H1 (cell line): ENCODE measurements at regions not wholly inside any gene's neighbourhood (a gene's known extent, or its start where the extent isn't known, plus 50 kb on each side); places are given as distances from the start of the nearest gene placed in this dataset.
A peak's percentile ranks its signal among the peaks of the same experiment; 100 is the strongest.

Source experiments
- CTCF ChIA-PET: fragments of 300-600 bp; sonication (Branson Sonifier 250); formaldehyde crosslinking; loops from one replicate; lab custom pipeline; 2021; ENCODE audit not compliant: partially characterized antibody; lab: Charles Lee
- POLR2A ChIA-PET: fragments of 300-600 bp; sonication (Branson Sonifier 250); formaldehyde crosslinking; loops from one replicate; lab custom pipeline; 2021; ENCODE audit warnings: inconsistent platforms; ENCODE audit not compliant: partially characterized antibody; lab: Charles Lee
- DNase-seq, 2 experiments: peaks; one replicate each; pipeline versions ENCODE4 v3.0.0 to v3.0.0-alpha.2; 2010 to 2022; ENCODE audit warnings: low spot score in 2 of 2, low read depth in 1 of 2, mixed read lengths in 1 of 2
- FAIRE-seq: peaks from 2 replicates; lab custom pipeline; 2011; peaks lifted over from hg19 to GRCh38; lab: Jason Lieb, UNC
- H2AFZ ChIP-seq: 2 replicates; pipeline ENCODE4 v1.8.1; 2012; ENCODE audit warnings: low read length, inconsistent platforms
- H2AK5ac ChIP-seq: 2 replicates; pipeline ENCODE4 v1.6.1; 2013; ENCODE audit warnings: low read depth, low read length
- H2BK120ac ChIP-seq: replicated peaks from 2 replicates; pipeline ENCODE3; 2013; ENCODE audit warnings: low read depth, low read length, inconsistent platforms
- H2BK12ac ChIP-seq: 2 replicates; pipeline ENCODE4 v1.6.1; 2013; ENCODE audit warnings: low read depth, low read length
- H2BK15ac ChIP-seq: 2 replicates; pipeline ENCODE4 v1.6.1; 2013; ENCODE audit warnings: low read length
- H2BK20ac ChIP-seq: 2 replicates; pipeline ENCODE4 v1.6.1; 2013; ENCODE audit warnings: low read length
- H2BK5ac ChIP-seq: 2 replicates; pipeline ENCODE4 v1.6.1; 2013; ENCODE audit warnings: low read depth, low read length
- H3K14ac ChIP-seq: 2 replicates; pipeline ENCODE4 v1.6.1; 2013; ENCODE audit warnings: inconsistent platforms; ENCODE audit not compliant: insufficient read length
- H3K18ac ChIP-seq: 2 replicates; pipeline ENCODE4 v1.6.1; 2013; ENCODE audit warnings: low read length; ENCODE audit errors: extremely low read depth
- H3K23ac ChIP-seq: 2 replicates; pipeline ENCODE4 v1.6.1; 2013; ENCODE audit warnings: inconsistent platforms; ENCODE audit not compliant: insufficient read length
- H3K23me2 ChIP-seq: 2 replicates; pipeline ENCODE4 v1.6.1; 2013; ENCODE audit warnings: low read depth, low read length
- H3K27ac ChIP-seq: 2 replicates; pipeline ENCODE4 v1.6.1; 2011; ENCODE audit warnings: low read depth, low read length, inconsistent platforms
- H3K27me3 ChIP-seq, 4 experiments: replicated peaks in 1 of 4; 1 replicate in 1 of 4; 2 replicates in 3 of 4; pipeline versions ENCODE4 v1.6.1 to v1.8.1; 2011 to 2013; ENCODE audit warnings: low read length in 3 of 4, mild to moderate bottlenecking in 3 of 4, inconsistent platforms in 2 of 4, mixed read lengths in 2 of 4, moderate library complexity in 1 of 4; ENCODE audit not compliant: control insufficient read depth in 3 of 4, insufficient read depth in 3 of 4; ENCODE audit errors: extremely low read depth in 1 of 4
- H3K36me3 ChIP-seq, 4 experiments: 2 replicates each; pipeline versions ENCODE4 v1.6.1 to v1.8.1; 2011 to 2013; ENCODE audit warnings: mild to moderate bottlenecking in 4 of 4, low read length in 3 of 4, moderate library complexity in 2 of 4, control low read depth in 1 of 4, inconsistent platforms in 1 of 4; ENCODE audit not compliant: insufficient read depth in 4 of 4, control insufficient read depth in 2 of 4
- H3K4ac ChIP-seq: replicated peaks from 2 replicates; pipeline ENCODE3; 2013; ENCODE audit warnings: low read length, low read depth, mixed read lengths, inconsistent platforms; ENCODE audit not compliant: insufficient read length
- H3K4me1 ChIP-seq, 4 experiments: replicated peaks in 1 of 4; 1 replicate in 1 of 4; 2 replicates in 3 of 4; pipeline versions ENCODE4 v1.6.1 to v1.8.1; 2011 to 2013; ENCODE audit warnings: low read length in 3 of 4, inconsistent platforms in 2 of 4, mixed read lengths in 1 of 4; ENCODE audit not compliant: insufficient read depth in 4 of 4, control insufficient read depth in 3 of 4
- H3K4me2 ChIP-seq, 2 experiments: 2 replicates each; pipeline versions ENCODE4 v1.6.1 to v1.8.1; 2011 to 2013; ENCODE audit warnings: low read depth in 2 of 2, low read length in 2 of 2, control low read depth in 1 of 2, inconsistent platforms in 1 of 2, mild to moderate bottlenecking in 1 of 2; ENCODE audit not compliant: insufficient read depth in 1 of 2
- H3K4me3 ChIP-seq, 4 experiments: fragments of 200-600, 300-600 bp in 1 of 4; sonication (generic), shearing (Covaris generic), sonication (Bioruptor Twin) in 1 of 4; 2 replicates each; pipeline versions ENCODE4 v1.5.1 to v1.8.1; 2011 to 2016; ENCODE audit warnings: low read length in 4 of 4, low read depth in 3 of 4, control low read depth in 2 of 4, inconsistent platforms in 2 of 4, mild to moderate bottlenecking in 2 of 4, mixed read lengths in 1 of 4, moderate library complexity in 1 of 4; ENCODE audit not compliant: insufficient read depth in 2 of 4; ENCODE audit errors: extremely low read depth in 1 of 4
- H3K56ac ChIP-seq: replicated peaks from 2 replicates; pipeline ENCODE3; 2013; ENCODE audit warnings: low read depth, mild to moderate bottlenecking, mixed read lengths, low read length, inconsistent platforms; ENCODE audit not compliant: insufficient read length
- H3K79me1 ChIP-seq: 2 replicates; pipeline ENCODE4 v1.6.1; 2013; ENCODE audit warnings: low read depth, low read length, control low read depth
- H3K79me2 ChIP-seq, 2 experiments: 2 replicates each; pipeline versions ENCODE4 v1.6.1 to v1.8.1; 2012 to 2013; ENCODE audit warnings: low read length in 2 of 2, mild to moderate bottlenecking in 2 of 2, inconsistent platforms in 1 of 2; ENCODE audit not compliant: insufficient read depth in 2 of 2, control insufficient read depth in 1 of 2
- H3K9ac ChIP-seq, 4 experiments: replicated peaks in 1 of 4; 1 replicate in 1 of 4; 2 replicates in 3 of 4; pipeline versions ENCODE4 v1.6.1 to v1.8.1; 2011 to 2013; ENCODE audit warnings: low read depth in 3 of 4, low read length in 3 of 4, control low read depth in 2 of 4, mild to moderate bottlenecking in 2 of 4, moderate library complexity in 2 of 4, inconsistent platforms in 1 of 4; ENCODE audit errors: extremely low read depth in 1 of 4
- H3K9me3 ChIP-seq, 2 experiments: 2 replicates each; pipeline versions ENCODE4 v1.6.1 to v1.8.1; 2012 to 2013; ENCODE audit warnings: mild to moderate bottlenecking in 2 of 2, moderate library complexity in 2 of 2, control low read depth in 1 of 2, inconsistent platforms in 1 of 2, low read depth in 1 of 2, low read length in 1 of 2, mixed read lengths in 1 of 2; ENCODE audit not compliant: insufficient read depth in 2 of 2
- H4K20me1 ChIP-seq, 2 experiments: replicated peaks in 1 of 2; 2 replicates each; pipeline versions ENCODE3 to v1.8.1; 2011 to 2013; ENCODE audit warnings: inconsistent platforms in 2 of 2, low read length in 2 of 2, mild to moderate bottlenecking in 1 of 2; ENCODE audit not compliant: insufficient read depth in 2 of 2, control insufficient read depth in 1 of 2
- H4K5ac ChIP-seq: 2 replicates; pipeline ENCODE4 v1.6.1; 2013; ENCODE audit warnings: low read length, low read depth, mixed read lengths, inconsistent platforms; ENCODE audit not compliant: insufficient read length
- H4K8ac ChIP-seq: 2 replicates; pipeline ENCODE4 v1.8.0; 2013; ENCODE audit warnings: mild to moderate bottlenecking, moderate library complexity, low read length, inconsistent platforms; ENCODE audit not compliant: insufficient read depth; ENCODE audit errors: extremely low read depth
- H4K91ac ChIP-seq: replicated peaks from 2 replicates; pipeline ENCODE3; 2013; ENCODE audit warnings: low read length, mixed read lengths, inconsistent platforms; ENCODE audit not compliant: insufficient read length
- ASH2L ChIP-seq: fragments of 200-600, 300-600 bp; sonication (generic); IDR thresholded peaks from one replicate; pipeline ENCODE4 v1.7.1; 2017; ENCODE audit warnings: low read length
- KDM1A ChIP-seq: fragments of 200-600, 300-600 bp; sonication (generic); IDR thresholded peaks from 2 replicates; pipeline ENCODE4 v1.7.1; 2016; ENCODE audit warnings: mild to moderate bottlenecking, low read length, borderline replicate concordance
- RXRA ChIP-seq: IDR thresholded peaks from 2 replicates; pipeline ENCODE4 v1.6.1; 2011; ENCODE audit warnings: low read depth, mild to moderate bottlenecking, low read length, moderate library complexity; ENCODE audit not compliant: insufficient read depth
- TBP ChIP-seq: IDR thresholded peaks from 2 replicates; pipeline ENCODE4 v1.6.1; 2011; ENCODE audit warnings: low read depth, low read length, improper control_type of control experiment
- TEAD4 ChIP-seq: IDR thresholded peaks from 2 replicates; pipeline ENCODE4 v1.6.1; 2012; ENCODE audit warnings: low read depth, low read length, inconsistent platforms, mixed read lengths
- WGBS, 2 experiments: shearing (Covaris generic) in 1 of 2; methylation state at CpG; one replicate each; pipeline versions ENCODE4 v1.1.6 to v1.1.7; 2013 to 2015; ENCODE audit warnings: low lambda C conversion rate in 2 of 2, mixed read lengths in 2 of 2, inconsistent platforms in 1 of 2, low coverage in 1 of 2, missing lambda C conversion rate in 1 of 2; ENCODE audit not compliant: insufficient replicate concordance in 2 of 2, insufficient coverage in 1 of 2, insufficient read length in 1 of 2; ENCODE audit errors: extremely low coverage in 1 of 2, missing lambda C conversion rate in 1 of 2; 5-methylcytosine and 5-hydroxymethylcytosine counted together

DNA sequence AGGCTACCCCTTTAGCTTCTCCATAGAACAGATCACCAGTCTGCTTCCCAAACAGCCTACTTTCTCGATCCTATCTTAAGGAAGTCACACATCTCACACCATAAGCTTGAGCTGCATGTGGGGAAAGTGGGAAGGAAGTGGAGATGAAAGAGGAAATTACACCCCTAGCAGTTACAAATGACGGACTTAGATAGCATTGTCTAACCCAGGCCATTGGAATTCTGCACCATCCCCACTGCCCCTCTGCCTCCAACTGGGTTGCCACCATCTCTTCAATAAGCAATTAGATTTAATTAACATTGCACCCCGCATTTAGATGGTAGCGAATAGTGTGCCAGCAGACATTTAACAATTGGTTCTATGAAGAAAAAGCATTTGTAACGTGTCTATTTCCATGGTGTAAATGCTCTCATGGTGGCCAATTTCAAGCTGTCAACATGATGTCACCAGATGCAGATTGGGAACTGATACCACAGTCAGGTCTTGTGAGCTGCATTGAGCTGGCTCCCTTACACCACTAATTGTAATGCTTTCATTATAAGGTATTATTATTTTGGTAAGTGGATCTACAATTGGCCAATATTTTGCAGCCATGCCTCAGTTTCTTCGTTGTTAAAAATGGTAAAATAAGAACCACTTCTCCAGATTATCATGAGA, 124.7 kb downstream of the CD24 start:
- Histone ChIP-seq H3K14ac (no peak overlapping the region), H3K79me1 (no peaks in the 10 kb centered on the region), H3K4me2 (no peak overlapping the region), H3K27ac (no peak overlapping the region), H3K18ac (no peak overlapping the region), H2BK12ac (no peak overlapping the region), H4K8ac (no peak overlapping the region), H3K23ac (no peak overlapping the region), H2BK120ac (no peak overlapping the region), H2AK5ac (no peak overlapping the region), H2BK5ac (no peak overlapping the region), H4K5ac (no peak overlapping the region), H4K91ac (no peak overlapping the region), H3K27me3 (no peaks in the 10 kb centered on the region), H3K9me3 (peaks cover 14% of the 10 kb centered on the region in 2 experiments), H3K36me3 (no peaks in the 10 kb centered on the region), H3K9ac (no peak overlapping the region), H2BK15ac (no peak overlapping the region), H3K23me2 (no peaks in the 10 kb centered on the region), H4K20me1 (no peaks in the 10 kb centered on the region), H3K4ac (no peak overlapping the region), H3K56ac (no peak overlapping the region), H3K79me2 (no peaks in the 10 kb centered on the region), H3K4me3 (no peak overlapping the region), H2AFZ (no peak overlapping the region), H3K4me1 (no peaks in the 10 kb centered on the region; a peak in 1 of 7 replicates), H2BK20ac (no peak overlapping the region)
- ChIA-PET CTCF (interaction anchor here (0.6 to 1.3 kb wide), 2 partner anchors 34 to 1227 kb away, joined by 3 to 4 read pairs; no protein-coding TSS in a partner anchor), POLR2A (interaction anchor here (0.6 kb wide), 1 partner anchor 141 kb away, joined by 3 read pairs; no protein-coding TSS in a partner anchor)
- DNase-seq = peak in 1 of 2 experiments; percentile 20
- 92% methylated on average over 6 of the region's 6 CpGs; no CpG with 5 or more reads in 1 of the 2 experiments for WGBS, 2 experiments
- no peak for FAIRE-seq
- TF ChIP-seq TEAD4 = no peak
- TF ChIP-seq ASH2L = no peak
- no peak for TF ChIP-seq KDM1A
- no peak for TF ChIP-seq TBP
- TF ChIP-seq RXRA = no peak
